Pancreas (tissue), 10 donors: ENCODE measurements at regions not wholly inside any gene's neighbourhood (a gene's known extent, or its start where the extent isn't known, plus 50 kb on each side); places are given as distances from the start of the nearest gene placed in this dataset.

Source experiments
- ATAC-seq, 4 donors: fragments of 200-7000 bp; cut with Tn5 transposase; one replicate each; pipeline versions ENCODE4 v1.8.0 to v1.9.1; 2020; ENCODE audit warnings: mild to moderate bottlenecking in 4 of 4, moderate library complexity in 4 of 4
- DNase-seq, 6 donors: peaks; one replicate each; pipeline ENCODE4 v3.0.0-alpha.2; 2020
- FAIRE-seq: peaks from 2 replicates; lab custom pipeline; 2012; peaks lifted over from hg19 to GRCh38; lab: Jason Lieb, UNC
- H3K27ac ChIP-seq, 4 donors: fragments of 200-600 bp; sonication (generic); 1 replicate in 3 of 4; 2 replicates in 1 of 4; pipeline versions ENCODE4 v1.5.0 to v1.8.0; 2020
- H3K27me3 ChIP-seq, 4 donors: fragments of 200-600 bp; one replicate each; pipeline ENCODE4 v1.8.0; 2021
- H3K36me3 ChIP-seq, 3 donors: fragments of 200-600 bp; sonication (generic) in 1 of 3; one replicate each; pipeline versions ENCODE4 v1.5.0 to v1.8.0; 2020 to 2021
- H3K4me1 ChIP-seq, 3 donors: fragments of 200-600 bp; one replicate each; pipeline ENCODE4 v1.8.0; 2021
- H3K4me3 ChIP-seq, 4 donors: fragments of 200-600 bp; sonication (generic) in 2 of 4; one replicate each; pipeline versions ENCODE4 v1.5.0 to v1.8.0; 2020 to 2021
- H3K9me3 ChIP-seq, 4 donors: fragments of 200-600 bp; one replicate each; pipeline ENCODE4 v1.8.0; 2021
- WGBS, 2 donors: extraction: QIAGEN DNeasy Blood & Tissue Kit; methylation state at CpG; one replicate each; pipeline ENCODE4 v1.1.7; 2013; 5-methylcytosine and 5-hydroxymethylcytosine counted together
- intact Hi-C, 3 donors: fragments of 100-400 bp; cut with DNase I; formaldehyde crosslinking; loops; one replicate each; pipeline versions ENCODE4 v1.11.1 to v1.14.2; 2022
- TF ChIP-seq, protein P1 (sequence below), 4 donors: fragments of 200-600 bp; sonication (generic) in 3 of 4; IDR thresholded peaks; one replicate each; pipeline versions ENCODE4 v1.5.0 to v1.8.0; 2021; ENCODE audit warnings: antibody characterized with exemption in 4 of 4
- donor health status: healthy with polysubstance abuse.
- donor health status: DM: no; HTN: no; CAD: no; lungs with moderate emphysema.
- donor health status: DM: no; HTN: no; CAD: no.
- donor health status: control.
- donor health status: control.
- donor health status: Bipolar disorder and iron deficiency.
- donor health status: DM: yes; HTN: yes; CAD: no.
- donor health status: DM: no; HTN: no; CAD: no.
- donor health status: DM: no; HTN: no; CAD: no.
- donor health status: DM: yes; HTN: yes; CAD: no.

GRCh38 chr4:144298519-144298918, 158.0 kb upstream of the GYPA start:
- 34 to 46% methylated on average over 3 of the region's 3 CpGs for whole genome bisulfite sequencing, 2 donors
- intact Hi-C loops = no loop called here
- TF ChIP-seq, protein P1, sequence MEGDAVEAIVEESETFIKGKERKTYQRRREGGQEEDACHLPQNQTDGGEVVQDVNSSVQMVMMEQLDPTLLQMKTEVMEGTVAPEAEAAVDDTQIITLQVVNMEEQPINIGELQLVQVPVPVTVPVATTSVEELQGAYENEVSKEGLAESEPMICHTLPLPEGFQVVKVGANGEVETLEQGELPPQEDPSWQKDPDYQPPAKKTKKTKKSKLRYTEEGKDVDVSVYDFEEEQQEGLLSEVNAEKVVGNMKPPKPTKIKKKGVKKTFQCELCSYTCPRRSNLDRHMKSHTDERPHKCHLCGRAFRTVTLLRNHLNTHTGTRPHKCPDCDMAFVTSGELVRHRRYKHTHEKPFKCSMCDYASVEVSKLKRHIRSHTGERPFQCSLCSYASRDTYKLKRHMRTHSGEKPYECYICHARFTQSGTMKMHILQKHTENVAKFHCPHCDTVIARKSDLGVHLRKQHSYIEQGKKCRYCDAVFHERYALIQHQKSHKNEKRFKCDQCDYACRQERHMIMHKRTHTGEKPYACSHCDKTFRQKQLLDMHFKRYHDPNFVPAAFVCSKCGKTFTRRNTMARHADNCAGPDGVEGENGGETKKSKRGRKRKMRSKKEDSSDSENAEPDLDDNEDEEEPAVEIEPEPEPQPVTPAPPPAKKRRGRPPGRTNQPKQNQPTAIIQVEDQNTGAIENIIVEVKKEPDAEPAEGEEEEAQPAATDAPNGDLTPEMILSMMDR (IDR thresholded peaks at IDR 0.05) = no peak
- FAIRE-seq (no peak), DNase-seq (no peak), ATAC-seq (no peak)
- H3K4me3 ChIP-seq = no peak overlapping the region
- H3K27ac ChIP-seq = no peak overlapping the region
- no peaks in the 10 kb centered on the region for H3K9me3 ChIP-seq
- no peaks in the 10 kb centered on the region for H3K27me3 ChIP-seq
- H3K4me1 ChIP-seq = no peaks in the 10 kb centered on the region
- no peaks in the 10 kb centered on the region for H3K36me3 ChIP-seq

DNA sequence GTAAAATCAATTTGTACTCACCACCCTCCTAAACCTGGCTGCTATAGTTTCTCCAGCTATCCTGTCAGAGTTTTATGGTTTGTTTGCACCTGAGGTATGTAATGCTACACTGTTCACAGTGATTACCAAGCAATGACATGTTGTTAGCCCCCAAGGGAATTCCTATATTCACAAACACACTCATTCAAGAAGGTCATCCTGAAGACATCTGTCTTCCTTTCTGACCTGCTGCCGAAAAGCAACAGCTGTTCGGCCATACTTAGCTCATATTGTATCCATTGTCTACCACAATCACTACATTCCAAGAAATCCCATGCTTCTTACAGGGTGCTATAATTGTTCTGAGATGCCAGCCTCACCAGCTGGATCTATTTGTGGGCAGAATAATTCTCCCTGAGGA, 160.1 kb upstream of the GYPA start:
- no peaks in the 10 kb centered on the region for H3K9me3 ChIP-seq
- 64 to 79% methylated on average over 2 of the region's 2 CpGs for WGBS, 2 donors
- no peak overlapping the region for H3K4me3 ChIP-seq
- intact Hi-C loops = no loop called here
- no peak for FAIRE-seq
- H3K27me3 ChIP-seq = no peaks in the 10 kb centered on the region
- H3K36me3 ChIP-seq = no peaks in the 10 kb centered on the region
- ATAC-seq = no peak
- H3K27ac ChIP-seq = no peak overlapping the region
- TF ChIP-seq, protein P1 (IDR thresholded peaks at IDR 0.05) = no peak
- no peak for DNase-seq
- no peaks in the 10 kb centered on the region for H3K4me1 ChIP-seq

DNA sequence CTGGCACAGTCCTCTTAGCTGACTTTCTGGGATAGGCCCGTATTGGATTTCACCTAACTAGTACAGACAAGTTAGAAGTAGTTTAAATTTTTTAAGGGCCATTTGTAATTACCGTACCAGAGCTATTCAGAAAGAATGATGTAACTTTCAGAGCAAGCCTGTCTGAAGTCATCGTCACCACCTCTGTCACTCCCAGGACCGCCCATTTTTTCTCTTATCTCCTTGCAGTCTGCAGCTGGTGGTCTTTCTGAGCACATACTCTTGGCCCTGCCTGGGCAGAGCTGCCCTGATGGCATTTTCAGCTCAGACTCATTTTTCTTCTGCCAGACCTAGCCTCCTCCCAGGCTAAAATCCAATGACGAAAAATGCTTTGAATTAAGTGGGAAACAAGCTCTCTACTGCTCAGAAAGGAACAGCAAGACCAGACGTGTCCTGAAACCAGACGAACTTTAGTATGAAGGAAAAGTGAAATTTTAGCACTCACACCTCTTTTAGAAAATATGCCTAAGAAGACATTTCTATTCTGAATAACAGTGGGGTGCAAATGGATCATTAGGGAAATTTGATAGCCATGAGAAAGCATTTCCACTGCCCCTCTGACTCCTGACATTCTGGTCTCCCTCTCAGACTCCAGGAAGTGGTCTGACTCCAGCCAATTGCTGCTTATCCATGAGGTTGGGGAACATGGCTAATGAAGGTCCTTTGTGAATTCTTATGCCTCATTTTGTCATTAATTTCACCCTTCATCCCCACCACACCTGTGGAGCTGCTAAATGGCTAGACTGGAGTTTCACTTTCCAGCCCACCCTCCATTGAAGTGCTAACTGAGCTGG, 162.4 kb upstream of the GYPA start:
- TF ChIP-seq, protein P1 (IDR thresholded peaks at IDR 0.05) = no peak
- ATAC-seq (no peak), FAIRE-seq (no peak), DNase-seq (no peak)
- intact Hi-C loops = no loop called here
- H3K27me3 ChIP-seq = no peaks in the 10 kb centered on the region
- no peaks in the 10 kb centered on the region for H3K36me3 ChIP-seq
- no peaks in the 10 kb centered on the region for H3K4me1 ChIP-seq
- 52 to 67% methylated on average over 7 of the region's 7 CpGs for WGBS, 2 donors
- no peak overlapping the region for H3K4me3 ChIP-seq
- no peaks in the 10 kb centered on the region for H3K9me3 ChIP-seq
- H3K27ac ChIP-seq = no peak overlapping the region

GRCh38 chr4:144304025-144304424, 163.5 kb upstream of the GYPA start:
- FAIRE-seq = no peak
- TF ChIP-seq, protein P1 (IDR thresholded peaks at IDR 0.05) = no peak
- no peak for ATAC-seq
- Histone ChIP-seq H3K27me3 (no peaks in the 10 kb centered on the region), H3K9me3 (no peaks in the 10 kb centered on the region), H3K27ac (no peak overlapping the region), H3K36me3 (no peaks in the 10 kb centered on the region), H3K4me1 (no peaks in the 10 kb centered on the region), H3K4me3 (no peak overlapping the region)
- 65 to 72% methylated on average over 2 of the region's 2 CpGs for WGBS, 2 donors
- intact Hi-C loops = no loop called here
- no peak for DNase-seq

- Histone ChIP-seq H3K4me1 (no peaks in the 10 kb centered on the region), H3K27me3 (no peaks in the 10 kb centered on the region), H3K4me3 (no peak overlapping the region), H3K27ac (no peak overlapping the region), H3K36me3 (no peaks in the 10 kb centered on the region), H3K9me3 (no peaks in the 10 kb centered on the region)
- FAIRE-seq (no peak), ATAC-seq (no peak), DNase-seq (no peak)
- intact Hi-C loops = no loop called here
- WGBS, 2 donors = 63 to 77% methylated on average over 4 of the region's 4 CpGs
- TF ChIP-seq, protein P1 (IDR thresholded peaks at IDR 0.05) = no peak
Measured at GRCh38 chr4:144310535-144310934, 170.0 kb upstream of the GYPA start.
